Chondrocyte (in vitro differentiated cells): ENCODE measurements at regions not wholly inside any gene's neighbourhood (a gene's known extent, or its start where the extent isn't known, plus 50 kb on each side); places are given as distances from the start of the nearest gene placed in this dataset.

ENCODE experiments used
- DNase-seq: peaks from one replicate; pipeline ENCODE4 v3.0.0; 2021; ENCODE audit warnings: mixed read lengths, low spot score
- H3K27ac Mint-ChIP-seq: one replicate; pipeline ENCODE4 v1.8.0; 2021; ENCODE audit warnings: mild to moderate bottlenecking, moderate library complexity, mixed read lengths; ENCODE audit not compliant: unreplicated experiment
- H3K27me3 Mint-ChIP-seq: 2 replicates; pipeline ENCODE4 v1.8.0; 2021; ENCODE audit warnings: low read depth, mixed read lengths
- H3K36me3 Mint-ChIP-seq: 2 replicates; pipeline ENCODE4 v1.8.0; 2021; ENCODE audit warnings: low read depth, mixed read lengths
- H3K4me1 Mint-ChIP-seq: 2 replicates; pipeline ENCODE4 v1.8.0; 2021; ENCODE audit warnings: low read depth, mild to moderate bottlenecking, mixed read lengths
- H3K4me3 Mint-ChIP-seq: one replicate; pipeline ENCODE4 v1.8.0; 2021; ENCODE audit warnings: mild to moderate bottlenecking, moderate library complexity, mixed read lengths; ENCODE audit not compliant: unreplicated experiment
- H3K9me3 Mint-ChIP-seq: 2 replicates; pipeline ENCODE4 v1.8.0; 2021; ENCODE audit warnings: low read depth, mixed read lengths
- TF ChIP-seq, protein P1 (sequence below): fragments of 200-600 bp; sonication (generic); IDR thresholded peaks from 2 replicates; pipeline ENCODE4 v1.5.0; 2021; ENCODE audit warnings: antibody characterized with exemption, mild to moderate bottlenecking, moderate library complexity

DNA sequence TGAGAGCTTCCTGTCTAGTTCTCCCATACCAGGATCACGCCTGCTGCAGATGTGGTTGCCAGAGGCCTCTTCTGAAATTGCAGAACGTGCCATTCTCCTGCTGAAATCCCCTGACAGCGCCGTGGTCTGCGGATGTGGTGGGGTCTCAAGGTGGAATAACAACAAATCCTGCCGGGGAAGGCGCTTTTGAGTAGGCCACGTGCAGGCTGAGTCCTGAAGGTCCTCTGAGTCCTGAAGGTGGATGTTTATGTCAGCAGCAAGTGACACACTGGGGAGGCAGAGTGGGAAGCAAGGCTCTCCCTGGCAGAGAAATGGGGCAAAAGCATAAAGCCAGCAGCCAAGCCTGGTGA is 241.4 kb downstream of the MYCN start:
- Mint-ChIP-seq H3K4me3 (no peak overlapping the region), H3K27me3 (peaks cover 5% of the 10 kb centered on the region), H3K36me3 (no peaks in the 10 kb centered on the region), H3K4me1 (no peaks in the 10 kb centered on the region), H3K27ac (no peak overlapping the region), H3K9me3 (no peaks in the 10 kb centered on the region)
- no peak for DNase-seq
- TF ChIP-seq, protein P1, sequence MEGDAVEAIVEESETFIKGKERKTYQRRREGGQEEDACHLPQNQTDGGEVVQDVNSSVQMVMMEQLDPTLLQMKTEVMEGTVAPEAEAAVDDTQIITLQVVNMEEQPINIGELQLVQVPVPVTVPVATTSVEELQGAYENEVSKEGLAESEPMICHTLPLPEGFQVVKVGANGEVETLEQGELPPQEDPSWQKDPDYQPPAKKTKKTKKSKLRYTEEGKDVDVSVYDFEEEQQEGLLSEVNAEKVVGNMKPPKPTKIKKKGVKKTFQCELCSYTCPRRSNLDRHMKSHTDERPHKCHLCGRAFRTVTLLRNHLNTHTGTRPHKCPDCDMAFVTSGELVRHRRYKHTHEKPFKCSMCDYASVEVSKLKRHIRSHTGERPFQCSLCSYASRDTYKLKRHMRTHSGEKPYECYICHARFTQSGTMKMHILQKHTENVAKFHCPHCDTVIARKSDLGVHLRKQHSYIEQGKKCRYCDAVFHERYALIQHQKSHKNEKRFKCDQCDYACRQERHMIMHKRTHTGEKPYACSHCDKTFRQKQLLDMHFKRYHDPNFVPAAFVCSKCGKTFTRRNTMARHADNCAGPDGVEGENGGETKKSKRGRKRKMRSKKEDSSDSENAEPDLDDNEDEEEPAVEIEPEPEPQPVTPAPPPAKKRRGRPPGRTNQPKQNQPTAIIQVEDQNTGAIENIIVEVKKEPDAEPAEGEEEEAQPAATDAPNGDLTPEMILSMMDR, result no peak

DNA sequence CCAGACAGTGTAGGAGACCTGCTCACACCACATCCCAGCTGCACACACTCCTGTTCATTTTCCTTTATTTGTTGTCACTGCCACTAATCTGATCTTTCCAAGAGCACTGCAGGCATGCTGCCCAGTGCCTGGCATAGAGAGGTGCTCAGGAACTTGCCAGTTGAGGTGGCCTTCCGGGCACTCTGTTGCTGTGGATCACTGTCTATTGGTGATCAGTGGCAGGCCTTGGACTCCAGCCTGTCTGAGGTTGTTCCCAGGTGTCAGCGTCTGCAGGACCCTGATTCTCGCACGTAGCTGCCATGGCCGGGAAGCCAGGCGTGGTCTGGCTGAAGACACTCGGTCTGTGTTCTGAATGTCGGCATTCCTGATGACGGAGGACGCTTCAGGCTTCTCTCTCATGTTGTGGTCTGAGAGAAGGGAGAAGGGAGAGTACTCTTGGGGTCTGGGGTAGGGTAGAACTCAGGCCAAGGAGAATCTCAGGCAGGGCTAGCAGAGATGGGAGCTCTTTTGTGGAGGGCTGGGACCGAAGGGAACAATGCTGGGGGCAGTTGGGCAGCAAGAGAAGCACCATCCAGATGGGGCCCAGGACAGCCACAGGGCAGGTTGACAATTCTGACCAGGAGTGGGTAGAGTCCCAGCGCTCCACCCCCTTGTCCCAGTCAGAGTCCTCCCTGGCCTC is 240.9 kb downstream of the MYCN start:
- Mint-ChIP-seq H3K9me3 (no peaks in the 10 kb centered on the region), H3K4me3 (no peak overlapping the region), H3K27ac (no peak overlapping the region), H3K4me1 (no peaks in the 10 kb centered on the region), H3K27me3 (peaks cover 5% of the 10 kb centered on the region), H3K36me3 (no peaks in the 10 kb centered on the region)
- DNase-seq, result no peak
- TF ChIP-seq, protein P1, result no peak

DNA sequence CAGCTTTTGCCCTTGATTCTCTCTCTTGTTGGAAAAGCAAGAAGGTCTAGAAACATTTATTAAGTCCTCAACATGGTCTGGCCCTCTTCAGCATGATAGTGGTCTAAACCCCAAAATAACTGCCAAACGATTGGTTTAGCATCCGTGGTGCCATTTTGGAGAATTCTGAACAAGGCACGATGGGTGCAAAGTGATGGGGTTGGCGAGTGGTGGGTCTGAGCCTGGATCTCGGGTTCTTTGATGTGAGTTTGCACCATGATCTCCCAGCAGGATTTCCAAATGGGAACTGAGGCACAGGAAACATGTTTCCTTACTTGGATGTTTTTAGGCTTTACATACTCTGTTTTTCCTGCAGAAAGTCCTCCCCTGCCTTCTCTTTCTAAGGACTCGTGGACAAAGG is 240.3 kb downstream of the MYCN start:
- no peak for DNase-seq
- TF ChIP-seq, protein P1, result no peak
- Mint-ChIP-seq H3K36me3 (no peaks in the 10 kb centered on the region), H3K27ac (no peak overlapping the region), H3K27me3 (peaks cover 5% of the 10 kb centered on the region), H3K4me1 (no peaks in the 10 kb centered on the region), H3K4me3 (no peak overlapping the region), H3K9me3 (no peaks in the 10 kb centered on the region)

DNA sequence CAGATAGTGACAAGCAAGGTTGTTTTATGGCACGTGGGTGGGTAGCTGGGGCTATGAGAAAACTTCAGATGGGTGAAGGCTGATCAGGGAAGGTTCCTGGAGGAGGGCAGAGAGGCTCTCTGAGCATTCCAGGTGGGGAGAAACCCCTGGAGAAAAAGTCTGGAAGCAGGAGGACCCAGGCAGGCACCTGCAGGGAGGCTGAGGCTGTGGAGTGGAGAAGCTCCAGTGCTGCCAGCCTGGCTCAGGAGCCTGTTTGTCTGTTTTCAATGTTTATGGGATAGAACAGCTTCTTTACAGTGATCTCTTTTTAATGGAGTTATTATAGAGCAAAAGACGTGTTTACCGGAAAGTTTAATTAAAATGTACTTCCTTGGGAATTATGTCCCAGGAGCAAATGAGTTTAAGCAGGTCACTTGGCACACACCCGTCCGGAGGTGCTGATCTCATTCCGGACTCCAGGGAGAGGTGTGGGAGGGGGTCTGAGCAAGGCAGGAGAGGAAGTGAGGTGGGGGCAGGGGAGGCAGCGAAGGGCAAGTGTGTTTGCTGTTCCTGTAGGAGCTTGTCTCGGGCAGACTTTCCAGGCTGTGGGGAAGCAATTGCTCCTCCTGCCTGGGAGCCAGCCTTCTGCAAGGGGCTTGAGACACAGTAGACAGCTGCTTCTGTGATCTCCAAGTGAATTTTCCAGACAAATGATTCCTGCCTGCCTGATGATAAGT is 239.5 kb downstream of the MYCN start:
- TF ChIP-seq, protein P1, result no peak
- no peak overlapping the region for H3K27ac Mint-ChIP-seq
- H3K4me1 Mint-ChIP-seq, result no peaks in the 10 kb centered on the region
- no peaks in the 10 kb centered on the region for H3K36me3 Mint-ChIP-seq
- peaks cover 5% of the 10 kb centered on the region for H3K27me3 Mint-ChIP-seq
- no peak for DNase-seq
- no peak overlapping the region for H3K4me3 Mint-ChIP-seq
- H3K9me3 Mint-ChIP-seq, result no peaks in the 10 kb centered on the region

DNA sequence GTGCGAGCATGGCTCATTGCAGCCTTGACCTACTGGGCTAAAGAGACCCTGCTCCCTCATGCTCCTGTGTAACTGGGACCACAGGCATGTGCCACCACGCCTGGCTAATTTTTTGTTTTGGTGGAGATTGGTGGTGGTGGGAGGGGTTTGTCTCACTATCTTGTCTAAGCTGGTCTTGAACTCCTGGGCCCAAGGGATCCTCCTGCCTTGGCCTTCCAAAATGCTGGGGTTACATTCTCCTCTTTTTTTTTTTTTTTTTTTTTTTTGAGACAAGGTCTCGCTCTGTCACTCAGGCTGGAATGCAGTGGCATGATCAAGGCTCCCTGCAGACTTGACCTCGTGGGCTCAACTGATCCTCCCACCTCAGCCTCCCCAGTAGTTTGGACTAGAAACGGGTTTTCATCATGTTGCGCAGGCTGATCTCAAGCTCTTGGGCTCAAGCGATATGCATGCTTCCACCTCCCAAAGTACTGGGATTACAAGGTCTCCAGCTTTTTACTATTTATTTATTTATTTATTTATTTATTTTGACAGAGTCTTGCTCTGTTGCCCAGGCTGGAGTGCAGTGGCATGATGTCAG is 238.3 kb downstream of the MYCN start:
- TF ChIP-seq, protein P1, result no peak
- Mint-ChIP-seq H3K27me3 (peaks cover 5% of the 10 kb centered on the region), H3K4me3 (no peak overlapping the region), H3K9me3 (no peaks in the 10 kb centered on the region), H3K27ac (no peak overlapping the region), H3K4me1 (no peaks in the 10 kb centered on the region), H3K36me3 (no peaks in the 10 kb centered on the region)
- DNase-seq, result no peak
